Stimulated activated effector memory CD8-positive, alpha-beta T cell treated with anti-CD3 and anti-CD28 coated beads, Interleukin-12 subunit alpha, Interleukin-12 subunit beta, amount 100 ng/mL, for 72 hours (primary cell): ENCODE measurements at regions not wholly inside any gene's neighbourhood (a gene's known extent, or its start where the extent isn't known, plus 50 kb on each side); places are given as distances from the start of the nearest gene placed in this dataset.

Experiments used
- ATAC-seq: fragments of 150-1000 bp; cut with Tn5 transposase; 2 replicates; pipeline ENCODE4 v1.10.0; 2021
- DNase-seq, 2 donors: peaks; one replicate each; pipeline ENCODE4 v3.0.0; 2021 to 2022; ENCODE audit warnings: low spot score in 2 of 2
- H3K27ac Mint-ChIP-seq: one replicate; pipeline ENCODE4 v1.8.0; 2022; ENCODE audit warnings: mild to moderate bottlenecking, mixed read lengths
- H3K36me3 Mint-ChIP-seq: one replicate; pipeline ENCODE4 v1.8.0; 2022; ENCODE audit warnings: mild to moderate bottlenecking, mixed read lengths
- H3K4me1 Mint-ChIP-seq: one replicate; pipeline ENCODE4 v1.8.0; 2022; ENCODE audit warnings: mixed read lengths
- H3K4me3 Mint-ChIP-seq: one replicate; pipeline ENCODE4 v1.8.0; 2022; ENCODE audit warnings: mild to moderate bottlenecking, mixed read lengths
- H3K9me3 Mint-ChIP-seq: one replicate; pipeline ENCODE4 v1.8.0; 2022; ENCODE audit warnings: mixed read lengths

- no peak for ATAC-seq
- Mint-ChIP-seq H3K9me3 (no peaks in the 10 kb centered on the region), H3K4me1 (no peaks in the 10 kb centered on the region), H3K27ac (no peak overlapping the region), H3K36me3 (no peaks in the 10 kb centered on the region), H3K4me3 (no peak overlapping the region)
- no peak for DNase-seq
Observed at GRCh38 chr14:104280902-104281767, 142.7 kb downstream of the KIF26A start.

- no peak for ATAC-seq
- no peaks in the 10 kb centered on the region for H3K9me3 Mint-ChIP-seq
- H3K4me1 Mint-ChIP-seq, result no peaks in the 10 kb centered on the region
- H3K36me3 Mint-ChIP-seq, result no peaks in the 10 kb centered on the region
- H3K27ac Mint-ChIP-seq, result no peak overlapping the region
- DNase-seq, result no peak
- H3K4me3 Mint-ChIP-seq, result no peak overlapping the region
Observed at GRCh38 chr14:104281768-104282301, 143.4 kb downstream of the KIF26A start.

- Mint-ChIP-seq H3K36me3 (no peaks in the 10 kb centered on the region), H3K4me1 (no peaks in the 10 kb centered on the region), H3K9me3 (no peaks in the 10 kb centered on the region), H3K4me3 (no peak overlapping the region), H3K27ac (no peak overlapping the region)
- ATAC-seq (no peak), DNase-seq (no peak)
Observed at GRCh38 chr14:104282332-104283196, 144.2 kb downstream of the KIF26A start.

- no peak for DNase-seq
- ATAC-seq, result no peak
- H3K4me1 Mint-ChIP-seq, result no peaks in the 10 kb centered on the region
- H3K27ac Mint-ChIP-seq, result no peak overlapping the region
- H3K9me3 Mint-ChIP-seq, result peaks cover under 1% of the 10 kb centered on the region
- H3K36me3 Mint-ChIP-seq, result no peaks in the 10 kb centered on the region
- no peak overlapping the region for H3K4me3 Mint-ChIP-seq
Observed at GRCh38 chr14:104283197-104284106, 145.1 kb downstream of the KIF26A start.

- DNase-seq (no peak), ATAC-seq (no peak)
- Mint-ChIP-seq H3K4me3 (no peak overlapping the region), H3K4me1 (no peaks in the 10 kb centered on the region), H3K27ac (no peak overlapping the region), H3K9me3 (peaks cover 3% of the 10 kb centered on the region), H3K36me3 (no peaks in the 10 kb centered on the region)
Observed at GRCh38 chr14:104284107-104284592, 145.8 kb downstream of the KIF26A start.

GRCh38 chr14:104284636-104285507 is 146.5 kb downstream of the KIF26A start:
- H3K27ac Mint-ChIP-seq, result no peak overlapping the region
- no peak for ATAC-seq
- DNase-seq, result no peak
- H3K4me3 Mint-ChIP-seq, result no peak overlapping the region
- no peaks in the 10 kb centered on the region for H3K4me1 Mint-ChIP-seq
- H3K9me3 Mint-ChIP-seq, result peaks cover 3% of the 10 kb centered on the region
- H3K36me3 Mint-ChIP-seq, result no peaks in the 10 kb centered on the region

GRCh38 chr14:104285508-104285840 is 147.1 kb downstream of the KIF26A start:
- H3K4me3 Mint-ChIP-seq, result no peak overlapping the region
- peaks cover 3% of the 10 kb centered on the region for H3K9me3 Mint-ChIP-seq
- ATAC-seq (no peak), DNase-seq (no peak)
- H3K4me1 Mint-ChIP-seq, result no peaks in the 10 kb centered on the region
- H3K36me3 Mint-ChIP-seq, result no peaks in the 10 kb centered on the region
- no peak overlapping the region for H3K27ac Mint-ChIP-seq

- H3K4me3 Mint-ChIP-seq, result no peak overlapping the region
- H3K36me3 Mint-ChIP-seq, result no peaks in the 10 kb centered on the region
- peaks cover 3% of the 10 kb centered on the region for H3K9me3 Mint-ChIP-seq
- DNase-seq (no peak), ATAC-seq (no peak)
- no peak overlapping the region for H3K27ac Mint-ChIP-seq
- no peaks in the 10 kb centered on the region for H3K4me1 Mint-ChIP-seq
Observed at GRCh38 chr14:104286086-104286485, 147.7 kb downstream of the KIF26A start.

GRCh38 chr14:104286496-104286895 is 148.1 kb downstream of the KIF26A start:
- no peak overlapping the region for H3K4me3 Mint-ChIP-seq
- H3K27ac Mint-ChIP-seq, result no peak overlapping the region
- peaks cover 3% of the 10 kb centered on the region for H3K9me3 Mint-ChIP-seq
- no peak for DNase-seq
- H3K36me3 Mint-ChIP-seq, result no peaks in the 10 kb centered on the region
- ATAC-seq, result no peak
- H3K4me1 Mint-ChIP-seq, result no peaks in the 10 kb centered on the region

- Mint-ChIP-seq H3K4me1 (no peaks in the 10 kb centered on the region), H3K27ac (no peak overlapping the region), H3K36me3 (no peaks in the 10 kb centered on the region), H3K4me3 (no peak overlapping the region), H3K9me3 (peaks cover 3% of the 10 kb centered on the region)
- ATAC-seq (no peak), DNase-seq (no peak)
Observed at GRCh38 chr14:104287301-104288009, 149.1 kb downstream of the KIF26A start.

- H3K4me3 Mint-ChIP-seq, result no peak overlapping the region
- H3K9me3 Mint-ChIP-seq, result peaks cover 3% of the 10 kb centered on the region
- DNase-seq, result no peak
- no peaks in the 10 kb centered on the region for H3K36me3 Mint-ChIP-seq
- no peak for ATAC-seq
- H3K27ac Mint-ChIP-seq, result no peak overlapping the region
- H3K4me1 Mint-ChIP-seq, result no peaks in the 10 kb centered on the region
Observed at GRCh38 chr14:104288272-104288671, 149.9 kb downstream of the KIF26A start.

- ATAC-seq, result no peak
- no peaks in the 10 kb centered on the region for H3K4me1 Mint-ChIP-seq
- H3K36me3 Mint-ChIP-seq, result no peaks in the 10 kb centered on the region
- no peak overlapping the region for H3K27ac Mint-ChIP-seq
- peaks cover 3% of the 10 kb centered on the region for H3K9me3 Mint-ChIP-seq
- H3K4me3 Mint-ChIP-seq, result no peak overlapping the region
- DNase-seq, result no peak
Observed at GRCh38 chr14:104289507-104289906, 151.1 kb downstream of the KIF26A start.

GRCh38 chr14:104290058-104290667 is 151.8 kb downstream of the KIF26A start:
- H3K4me1 Mint-ChIP-seq, result no peaks in the 10 kb centered on the region
- DNase-seq (no peak), ATAC-seq (no peak)
- H3K27ac Mint-ChIP-seq, result no peak overlapping the region
- H3K9me3 Mint-ChIP-seq, result peaks cover 3% of the 10 kb centered on the region
- H3K36me3 Mint-ChIP-seq, result no peaks in the 10 kb centered on the region
- H3K4me3 Mint-ChIP-seq, result no peak overlapping the region
